ENCODE measurements at regions not wholly inside any gene's neighbourhood (a gene's known extent, or its start where the extent isn't known, plus 50 kb on each side); places are given as distances from the start of the nearest gene placed in this dataset.

DNA sequence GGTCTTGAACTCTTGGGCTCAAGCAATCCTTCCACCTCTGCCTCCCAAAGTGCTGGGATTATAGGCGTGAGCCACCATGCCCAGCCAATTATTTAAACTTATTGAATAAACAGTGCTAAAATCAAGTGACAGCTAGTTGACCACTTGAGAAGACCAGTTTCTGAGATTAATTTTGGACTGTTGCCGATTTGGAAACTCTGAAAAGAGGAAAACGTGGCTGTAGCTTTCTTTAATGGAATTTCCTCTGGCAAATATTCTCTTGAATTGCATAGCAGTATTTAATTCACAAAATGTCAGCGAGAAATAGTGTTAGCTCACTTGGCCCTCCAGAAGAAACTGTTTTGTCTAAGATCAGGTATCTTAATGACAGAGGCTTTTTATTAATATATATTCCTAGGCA is 754.5 kb downstream of the HDGFL1 start:
- WGBS, 4 donors = 72 to 79% (median 75%) methylated on average over 4 of the region's 4 CpGs
- TF ChIP-seq, protein P1, sequence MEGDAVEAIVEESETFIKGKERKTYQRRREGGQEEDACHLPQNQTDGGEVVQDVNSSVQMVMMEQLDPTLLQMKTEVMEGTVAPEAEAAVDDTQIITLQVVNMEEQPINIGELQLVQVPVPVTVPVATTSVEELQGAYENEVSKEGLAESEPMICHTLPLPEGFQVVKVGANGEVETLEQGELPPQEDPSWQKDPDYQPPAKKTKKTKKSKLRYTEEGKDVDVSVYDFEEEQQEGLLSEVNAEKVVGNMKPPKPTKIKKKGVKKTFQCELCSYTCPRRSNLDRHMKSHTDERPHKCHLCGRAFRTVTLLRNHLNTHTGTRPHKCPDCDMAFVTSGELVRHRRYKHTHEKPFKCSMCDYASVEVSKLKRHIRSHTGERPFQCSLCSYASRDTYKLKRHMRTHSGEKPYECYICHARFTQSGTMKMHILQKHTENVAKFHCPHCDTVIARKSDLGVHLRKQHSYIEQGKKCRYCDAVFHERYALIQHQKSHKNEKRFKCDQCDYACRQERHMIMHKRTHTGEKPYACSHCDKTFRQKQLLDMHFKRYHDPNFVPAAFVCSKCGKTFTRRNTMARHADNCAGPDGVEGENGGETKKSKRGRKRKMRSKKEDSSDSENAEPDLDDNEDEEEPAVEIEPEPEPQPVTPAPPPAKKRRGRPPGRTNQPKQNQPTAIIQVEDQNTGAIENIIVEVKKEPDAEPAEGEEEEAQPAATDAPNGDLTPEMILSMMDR (IDR thresholded peaks at IDR 0.05) = no peak
- TF ChIP-seq POLR2A (IDR thresholded peaks at IDR 0.05) = no peak
- H3K36me3 ChIP-seq (replicated peaks in 1 of 2) = no peaks in the 10 kb centered on the region
- intact Hi-C loops (cut with DNase I) = no loop called here
- H3K27ac ChIP-seq = no peak overlapping the region
- no peaks in the 10 kb centered on the region for H3K4me1 ChIP-seq (replicated peaks in 1 of 2)
- H3K4me3 ChIP-seq = no peak overlapping the region
- no peaks in the 10 kb centered on the region for H3K27me3 ChIP-seq
- DNase-seq = no peak
- no peaks in the 10 kb centered on the region for H3K9me3 ChIP-seq (replicated peaks in 1 of 3)

DNA sequence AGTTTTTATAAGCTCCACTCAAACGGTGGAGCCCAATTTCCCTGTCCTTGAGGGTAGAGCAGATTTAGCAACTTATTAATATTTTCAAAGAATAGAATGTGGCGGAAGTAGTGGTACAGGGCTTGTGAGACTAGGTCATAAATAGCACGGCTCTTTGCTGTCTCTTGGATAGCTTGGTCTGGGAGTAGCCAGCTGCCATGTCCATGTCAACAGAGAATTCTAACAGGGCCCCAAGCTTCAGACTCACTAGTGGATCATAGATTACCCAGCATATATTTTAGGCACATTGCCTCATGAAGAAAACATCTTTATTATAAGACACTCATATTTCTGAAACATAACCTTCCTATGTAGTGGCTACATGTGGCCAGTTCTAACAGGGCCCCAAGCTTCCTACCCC is 755.7 kb downstream of the HDGFL1 start:
- WGBS, 4 donors = 65 to 72% (median 69%) methylated on average over 3 of the region's 3 CpGs
- intact Hi-C loops (cut with DNase I) = no loop called here
- Histone ChIP-seq H3K4me3 (no peak overlapping the region), H3K27ac (no peak overlapping the region), H3K9me3 (replicated peaks in 1 of 3) (no peaks in the 10 kb centered on the region), H3K36me3 (replicated peaks in 1 of 2) (no peaks in the 10 kb centered on the region), H3K27me3 (no peaks in the 10 kb centered on the region), H3K4me1 (replicated peaks in 1 of 2) (no peaks in the 10 kb centered on the region)
- no peak for DNase-seq
- TF ChIP-seq, protein P1 (IDR thresholded peaks at IDR 0.05) = no peak
- no peak for TF ChIP-seq POLR2A (IDR thresholded peaks at IDR 0.05)

DNA sequence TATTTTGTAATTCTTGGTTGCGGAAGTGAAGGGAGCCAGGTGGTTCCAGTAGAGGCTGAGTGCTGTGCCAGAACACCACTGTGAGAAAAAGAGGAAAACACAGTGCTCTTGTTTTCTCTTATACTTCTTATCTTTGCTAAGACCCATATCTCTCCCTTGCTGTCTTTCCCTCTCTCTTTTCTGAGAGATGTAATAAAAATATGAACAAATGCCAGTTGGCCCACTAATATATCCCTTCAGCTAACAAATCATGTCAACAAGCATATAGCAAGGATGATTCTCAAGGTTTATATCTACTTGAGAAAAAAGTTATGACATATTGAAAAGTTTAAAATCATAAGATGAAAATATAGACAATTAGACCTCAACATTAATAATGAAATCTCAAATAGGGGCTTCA is 758.3 kb downstream of the HDGFL1 start:
- H3K27ac ChIP-seq = no peak overlapping the region
- TF ChIP-seq, protein P1 (IDR thresholded peaks at IDR 0.05) = no peak
- no peak for TF ChIP-seq POLR2A (IDR thresholded peaks at IDR 0.05)
- intact Hi-C loops (cut with DNase I) = no loop called here
- whole genome bisulfite sequencing, 4 donors = 79 to 92% (median 83%) methylated on average over 1 of the region's 1 CpG
- no peaks in the 10 kb centered on the region for H3K36me3 ChIP-seq (replicated peaks in 1 of 2)
- no peak overlapping the region for H3K4me3 ChIP-seq
- H3K27me3 ChIP-seq = no peaks in the 10 kb centered on the region
- no peaks in the 10 kb centered on the region for H3K4me1 ChIP-seq (replicated peaks in 1 of 2)
- H3K9me3 ChIP-seq (replicated peaks in 1 of 3) = no peaks in the 10 kb centered on the region
- DNase-seq = no peak

DNA sequence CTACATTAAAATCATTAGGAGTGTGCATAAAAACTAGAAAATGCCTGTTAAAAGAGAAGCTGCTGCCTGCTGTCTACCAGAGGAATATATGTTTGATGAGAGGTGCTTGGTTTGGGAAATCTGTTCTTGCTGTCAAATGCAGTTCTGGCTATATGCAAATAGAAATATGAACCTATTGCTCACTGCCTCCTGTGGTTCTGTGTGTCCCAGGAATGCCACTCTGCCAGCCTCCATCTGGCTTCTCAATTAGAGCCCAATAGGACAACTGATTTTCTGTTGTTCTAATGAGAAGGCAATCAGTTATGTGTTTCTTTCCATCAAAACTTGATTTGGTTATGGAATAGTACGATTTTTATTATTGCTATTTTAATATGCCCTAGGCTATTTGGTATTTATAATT is 759.7 kb downstream of the HDGFL1 start:
- Histone ChIP-seq H3K4me1 (replicated peaks in 1 of 2) (no peaks in the 10 kb centered on the region), H3K36me3 (replicated peaks in 1 of 2) (no peaks in the 10 kb centered on the region), H3K27me3 (no peaks in the 10 kb centered on the region), H3K4me3 (no peak overlapping the region), H3K27ac (no peak overlapping the region), H3K9me3 (replicated peaks in 1 of 3) (no peaks in the 10 kb centered on the region)
- DNase-seq = no peak
- TF ChIP-seq, protein P1 (IDR thresholded peaks at IDR 0.05) = no peak
- TF ChIP-seq POLR2A (IDR thresholded peaks at IDR 0.05) = no peak
- intact Hi-C loops (cut with DNase I) = no loop called here
- 53 to 73% (median 60%) methylated on average over 1 of the region's 1 CpG for WGBS, 4 donors
